ENCODE measurements at regions not wholly inside any gene's neighbourhood (a gene's known extent, or its start where the extent isn't known, plus 50 kb on each side); places are given as distances from the start of the nearest gene placed in this dataset.

GRCh38 chr11:97356144-97356543 is 966.3 kb downstream of the JRKL start:
- H3K4me1 Mint-ChIP-seq = peaks cover 13 to 20% of the 10 kb centered on the region in 2 experiments
- H3K36me3 Mint-ChIP-seq (ENCODE audit: insufficient read depth in 1 of 3, low read depth in 3 of 3) = no peaks in the 10 kb centered on the region
- Histone ChIP-seq H2AK5ac (ENCODE audit: insufficient read length, low read length) (no peak overlapping the region), H3K79me1 (ENCODE audit: insufficient read depth, low read depth, low read length, poor library complexity, severe bottlenecking) (no peaks in the 10 kb centered on the region), H4K20me1 (ENCODE audit: control insufficient read depth, insufficient read depth, insufficient read length) (no peaks in the 10 kb centered on the region), H3K14ac (ENCODE audit: insufficient read depth, low read length) (no peak overlapping the region), H4K8ac (replicated peaks; ENCODE audit: insufficient read length, low read depth, low read length) (no peak overlapping the region), H3K79me2 (ENCODE audit: insufficient read depth, low read length) (no peaks in the 10 kb centered on the region), H3K56ac (ENCODE audit: insufficient read length, low read depth, low read length) (no peak overlapping the region), H3K4me1 (ENCODE audit: insufficient read depth, low read length) (no peaks in the 10 kb centered on the region), H2BK120ac (ENCODE audit: low read depth, low read length, poor library complexity, severe bottlenecking) (no peak overlapping the region), H4K91ac (ENCODE audit: insufficient read length, low read depth, low read length) (no peak overlapping the region), H3T11ph (ENCODE audit: low read length) (no peak overlapping the region), H3K23ac (ENCODE audit: insufficient read length, low read depth, low read length) (no peak overlapping the region), H2BK5ac (ENCODE audit: insufficient read length, low read length) (no peak overlapping the region), H3K23me2 (ENCODE audit: insufficient read length, low read depth, low read length, poor library complexity, severe bottlenecking) (no peaks in the 10 kb centered on the region), H3K9ac (ENCODE audit: extremely low read depth, insufficient read length, low read length) (no peak overlapping the region), H2BK12ac (ENCODE audit: insufficient read length, low read depth, low read length) (no peak overlapping the region), H3K9me3 (ENCODE audit: control insufficient read depth, low read depth, low read length) (no peaks in the 10 kb centered on the region), H2AFZ (ENCODE audit: low read length) (no peak overlapping the region), H2BK15ac (ENCODE audit: low read depth, low read length) (no peak overlapping the region), H4K5ac (ENCODE audit: insufficient read length, low read depth, low read length) (no peak overlapping the region), H3K4ac (ENCODE audit: low read depth, low read length) (no peak overlapping the region), H3K27me3 (ENCODE audit: insufficient read depth, low read length) (no peaks in the 10 kb centered on the region), H3K4me2 (ENCODE audit: insufficient read depth, insufficient read length, low read length) (no peak overlapping the region), H3K18ac (ENCODE audit: insufficient read length, low read depth, low read length) (no peak overlapping the region), H3K27ac (ENCODE audit: insufficient read length, low read depth, low read length) (no peak overlapping the region), H2BK20ac (ENCODE audit: low read depth, low read length, poor library complexity, severe bottlenecking) (no peak overlapping the region)
- no peak overlapping the region for H3K4me3 Mint-ChIP-seq
- no CpG with 5 or more reads among the region's 3 CpGs for WGBS (ENCODE audit: extremely low coverage, insufficient read length, low lambda C conversion rate)
- H3K27ac Mint-ChIP-seq = no peak overlapping the region; a peak in 1 of 7 replicates
- no peaks in the 10 kb centered on the region for H3K27me3 Mint-ChIP-seq (ENCODE audit: low read depth)
- TF ChIP-seq, protein P1, sequence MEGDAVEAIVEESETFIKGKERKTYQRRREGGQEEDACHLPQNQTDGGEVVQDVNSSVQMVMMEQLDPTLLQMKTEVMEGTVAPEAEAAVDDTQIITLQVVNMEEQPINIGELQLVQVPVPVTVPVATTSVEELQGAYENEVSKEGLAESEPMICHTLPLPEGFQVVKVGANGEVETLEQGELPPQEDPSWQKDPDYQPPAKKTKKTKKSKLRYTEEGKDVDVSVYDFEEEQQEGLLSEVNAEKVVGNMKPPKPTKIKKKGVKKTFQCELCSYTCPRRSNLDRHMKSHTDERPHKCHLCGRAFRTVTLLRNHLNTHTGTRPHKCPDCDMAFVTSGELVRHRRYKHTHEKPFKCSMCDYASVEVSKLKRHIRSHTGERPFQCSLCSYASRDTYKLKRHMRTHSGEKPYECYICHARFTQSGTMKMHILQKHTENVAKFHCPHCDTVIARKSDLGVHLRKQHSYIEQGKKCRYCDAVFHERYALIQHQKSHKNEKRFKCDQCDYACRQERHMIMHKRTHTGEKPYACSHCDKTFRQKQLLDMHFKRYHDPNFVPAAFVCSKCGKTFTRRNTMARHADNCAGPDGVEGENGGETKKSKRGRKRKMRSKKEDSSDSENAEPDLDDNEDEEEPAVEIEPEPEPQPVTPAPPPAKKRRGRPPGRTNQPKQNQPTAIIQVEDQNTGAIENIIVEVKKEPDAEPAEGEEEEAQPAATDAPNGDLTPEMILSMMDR (conservative IDR thresholded peaks at IDR 0.05) = no peak
- no peak for DNase-seq
- no peaks in the 10 kb centered on the region for H3K9me3 Mint-ChIP-seq
